B cell (primary cell): ENCODE measurements at regions not wholly inside any gene's neighbourhood (a gene's known extent, or its start where the extent isn't known, plus 50 kb on each side); places are given as distances from the start of the nearest gene placed in this dataset.

Experiments used
- ATAC-seq: fragments of 200-7000 bp; cut with Tn5 transposase; one replicate; pipeline ENCODE4 v1.10.0; 2021; ENCODE audit warnings: low read depth, mild to moderate bottlenecking, moderate number of reproducible peaks, moderate library complexity
- CTCF ChIA-PET: fragments of 350-600 bp; sonication (Branson Sonifier 250); formaldehyde crosslinking; loops from one replicate; lab custom pipeline; 2021; ENCODE audit warnings: antibody characterized with exemption, inconsistent platforms; lab: Charles Lee
- POLR2A ChIA-PET: fragments of 350-600 bp; sonication (Branson Sonifier 250); formaldehyde crosslinking; loops from one replicate; lab custom pipeline; 2021; ENCODE audit warnings: antibody characterized with exemption; lab: Charles Lee
- DNase-seq: peaks from one replicate; pipeline ENCODE4 v3.0.0; 2013
- H2AFZ ChIP-seq: 2 replicates; pipeline ENCODE4 v1.6.1; 2012; ENCODE audit warnings: mild to moderate bottlenecking, low read depth, low read length; ENCODE audit not compliant: insufficient read depth, poor library complexity, severe bottlenecking
- H3K27ac ChIP-seq, 2 donors: 1 replicate in 1 of 2; 2 replicates in 1 of 2; pipeline ENCODE4 v1.5.1; 2012 to 2013; ENCODE audit warnings: low read length in 2 of 2, mild to moderate bottlenecking in 2 of 2, moderate library complexity in 1 of 2
- H3K27me3 ChIP-seq, 4 experiments: fragments of 200-600 bp in 1 of 4; sonication (generic) in 1 of 4; replicated peaks in 1 of 4; 1 replicate in 2 of 4; 2 replicates in 2 of 4; pipeline versions ENCODE4 v1.6.1 to v1.7.0; 2013 to 2016; ENCODE audit warnings: low read length in 3 of 4, mild to moderate bottlenecking in 2 of 4, mixed read lengths in 1 of 4, moderate library complexity in 1 of 4; ENCODE audit not compliant: insufficient read depth in 4 of 4, control insufficient read depth in 3 of 4; ENCODE audit errors: control extremely low read depth in 1 of 4
- H3K36me3 ChIP-seq, 2 experiments: replicated peaks in 1 of 2; 1 replicate in 1 of 2; 2 replicates in 1 of 2; pipeline versions ENCODE4 v1.6.1 to v1.7.1; 2013; ENCODE audit warnings: low read length in 1 of 2; ENCODE audit not compliant: insufficient read depth in 2 of 2, control insufficient read depth in 1 of 2; ENCODE audit errors: control extremely low read depth in 1 of 2, extremely low read depth in 1 of 2
- H3K4me1 ChIP-seq, 2 donors: fragments of 200-600 bp in 1 of 2; sonication (generic) in 1 of 2; 1 replicate in 1 of 2; 2 replicates in 1 of 2; pipeline versions ENCODE4 v1.5.1 to v1.6.1; 2013 to 2017; ENCODE audit warnings: low read length in 2 of 2; ENCODE audit not compliant: control insufficient read depth in 2 of 2, insufficient read depth in 2 of 2
- H3K4me2 ChIP-seq: replicated peaks from 2 replicates; pipeline ENCODE3; 2012; ENCODE audit warnings: mild to moderate bottlenecking, low read depth, low read length; ENCODE audit not compliant: poor library complexity, severe bottlenecking
- H3K4me3 ChIP-seq, 5 experiments: fragments of 200-600 bp in 1 of 5; sonication (generic) in 1 of 5; 1 replicate in 3 of 5; 2 replicates in 2 of 5; pipeline versions ENCODE4 v1.5.1 to v1.7.0; 2011 to 2016; ENCODE audit warnings: low read length in 4 of 5, mild to moderate bottlenecking in 4 of 5, low read depth in 2 of 5, control low read depth in 1 of 5, moderate library complexity in 1 of 5; ENCODE audit not compliant: insufficient read depth in 1 of 5; ENCODE audit errors: control extremely low read depth in 1 of 5, extremely low read depth in 1 of 5
- H3K79me2 ChIP-seq: fragments of 200-600 bp; sonication (generic); one replicate; pipeline ENCODE4 v1.6.0; 2016; ENCODE audit warnings: low read length; ENCODE audit not compliant: control insufficient read depth, insufficient read depth
- H3K9ac ChIP-seq: fragments of 200-600 bp; sonication (generic); 2 replicates; pipeline ENCODE4 v1.6.1; 2017; ENCODE audit warnings: mild to moderate bottlenecking, low read length, moderate library complexity
- H3K9me3 ChIP-seq, 3 donors: one replicate each; pipeline versions ENCODE4 v1.6.1 to v1.7.1; 2013; ENCODE audit warnings: low read length in 2 of 3; ENCODE audit not compliant: control insufficient read depth in 2 of 3, insufficient read depth in 1 of 3; ENCODE audit errors: control extremely low read depth in 1 of 3
- H4K20me1 ChIP-seq: 2 replicates; pipeline ENCODE4 v1.6.0; 2012; ENCODE audit warnings: mild to moderate bottlenecking, low read length; ENCODE audit not compliant: insufficient read depth, control insufficient read depth, poor library complexity, severe bottlenecking
- H3K27ac Mint-ChIP-seq: one replicate; pipeline ENCODE4 v1.8.0; 2021; ENCODE audit warnings: mixed read lengths
- H3K27me3 Mint-ChIP-seq: one replicate; pipeline ENCODE4 v1.8.0; 2021; ENCODE audit warnings: mixed read lengths
- H3K4me1 Mint-ChIP-seq: one replicate; pipeline ENCODE4 v1.8.0; 2021; ENCODE audit warnings: mixed read lengths
- H3K4me3 Mint-ChIP-seq: one replicate; pipeline ENCODE4 v1.8.0; 2021; ENCODE audit warnings: mixed read lengths
- H3K9me3 Mint-ChIP-seq: one replicate; pipeline ENCODE4 v1.8.0; 2022; ENCODE audit warnings: mixed read lengths; ENCODE audit not compliant: insufficient read depth
- EZH2 ChIP-seq: IDR thresholded peaks from 2 replicates; pipeline ENCODE4 v1.6.1; 2012; ENCODE audit warnings: borderline replicate concordance, low read depth, mild to moderate bottlenecking, moderate library complexity, low read length; ENCODE audit not compliant: insufficient read depth, poor library complexity, severe bottlenecking
- WGBS: methylation state at CpG from one replicate; pipeline ENCODE4 v1.1.5; 2013; ENCODE audit warnings: missing lambda C conversion rate; ENCODE audit not compliant: insufficient coverage; 5-methylcytosine and 5-hydroxymethylcytosine counted together
- intact Hi-C: fragments of 100-400 bp; cut with micrococcal nuclease; formaldehyde crosslinking; loops from one replicate; pipeline ENCODE4 v1.10.0; 2022
- TF ChIP-seq, protein P1 (sequence below): fragments of 200-600 bp; IDR thresholded peaks from one replicate; pipeline ENCODE4 v1.8.0; 2022; ENCODE audit warnings: antibody characterized with exemption, mild to moderate bottlenecking

- Mint-ChIP-seq H3K9me3 (no peaks in the 10 kb centered on the region), H3K4me3 (no peak overlapping the region), H3K4me1 (no peaks in the 10 kb centered on the region), H3K27me3 (peaks cover 16% of the 10 kb centered on the region), H3K27ac (no peak overlapping the region)
- Histone ChIP-seq H3K9me3 (no peaks in the 10 kb centered on the region), H3K4me2 (no peak overlapping the region), H3K27me3 (no peaks in the 10 kb centered on the region), H3K9ac (no peak overlapping the region), H4K20me1 (no peaks in the 10 kb centered on the region), H2AFZ (no peak overlapping the region), H3K79me2 (no peaks in the 10 kb centered on the region), H3K4me3 (no peak overlapping the region), H3K36me3 (no peaks in the 10 kb centered on the region), H3K27ac (no peak overlapping the region), H3K4me1 (no peaks in the 10 kb centered on the region)
- ATAC-seq = no peak
- DNase-seq = no peak
- TF ChIP-seq EZH2 = no peak
- TF ChIP-seq, protein P1, sequence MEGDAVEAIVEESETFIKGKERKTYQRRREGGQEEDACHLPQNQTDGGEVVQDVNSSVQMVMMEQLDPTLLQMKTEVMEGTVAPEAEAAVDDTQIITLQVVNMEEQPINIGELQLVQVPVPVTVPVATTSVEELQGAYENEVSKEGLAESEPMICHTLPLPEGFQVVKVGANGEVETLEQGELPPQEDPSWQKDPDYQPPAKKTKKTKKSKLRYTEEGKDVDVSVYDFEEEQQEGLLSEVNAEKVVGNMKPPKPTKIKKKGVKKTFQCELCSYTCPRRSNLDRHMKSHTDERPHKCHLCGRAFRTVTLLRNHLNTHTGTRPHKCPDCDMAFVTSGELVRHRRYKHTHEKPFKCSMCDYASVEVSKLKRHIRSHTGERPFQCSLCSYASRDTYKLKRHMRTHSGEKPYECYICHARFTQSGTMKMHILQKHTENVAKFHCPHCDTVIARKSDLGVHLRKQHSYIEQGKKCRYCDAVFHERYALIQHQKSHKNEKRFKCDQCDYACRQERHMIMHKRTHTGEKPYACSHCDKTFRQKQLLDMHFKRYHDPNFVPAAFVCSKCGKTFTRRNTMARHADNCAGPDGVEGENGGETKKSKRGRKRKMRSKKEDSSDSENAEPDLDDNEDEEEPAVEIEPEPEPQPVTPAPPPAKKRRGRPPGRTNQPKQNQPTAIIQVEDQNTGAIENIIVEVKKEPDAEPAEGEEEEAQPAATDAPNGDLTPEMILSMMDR = no peak
- CTCF ChIA-PET = no interaction called here
- POLR2A ChIA-PET = no interaction called here
- intact Hi-C loops = no loop called here
- 35% methylated on average over 2 of the region's 4 CpGs for WGBS
Observed at GRCh38 chr13:77820431-77821149, 98.0 kb downstream of the EDNRB start.

DNA sequence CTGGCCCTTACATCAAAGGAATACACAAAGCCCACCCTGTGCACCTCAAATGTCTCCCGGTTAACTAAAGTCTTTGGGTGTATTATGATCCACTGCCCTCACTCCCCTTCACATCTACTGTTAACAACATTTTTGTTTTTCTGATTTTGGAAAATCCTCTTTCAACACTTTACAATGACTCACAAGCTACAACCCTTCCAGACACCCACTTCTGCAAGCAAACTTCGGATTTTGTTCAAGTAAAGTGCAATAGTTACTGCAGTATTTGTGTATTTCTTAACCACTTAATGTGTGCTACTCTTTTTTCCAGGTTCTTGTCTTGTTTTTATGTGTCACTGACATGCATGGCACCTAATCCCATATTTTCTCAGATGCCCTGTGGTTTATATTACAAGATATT, 101.1 kb downstream of the EDNRB start:
- WGBS = no CpG with 5 or more reads among the region's 2 CpGs
- Histone ChIP-seq H3K36me3 (no peaks in the 10 kb centered on the region), H3K27me3 (no peaks in the 10 kb centered on the region), H4K20me1 (no peaks in the 10 kb centered on the region), H3K4me1 (no peaks in the 10 kb centered on the region), H3K79me2 (no peaks in the 10 kb centered on the region), H2AFZ (no peak overlapping the region), H3K4me3 (no peak overlapping the region), H3K27ac (no peak overlapping the region), H3K9me3 (no peaks in the 10 kb centered on the region), H3K9ac (no peak overlapping the region), H3K4me2 (no peak overlapping the region)
- ATAC-seq (no peak), DNase-seq (no peak)
- TF ChIP-seq, protein P1 = no peak
- no peak for TF ChIP-seq EZH2
- no peaks in the 10 kb centered on the region for H3K9me3 Mint-ChIP-seq
- H3K4me3 Mint-ChIP-seq = no peak overlapping the region
- ChIA-PET CTCF (no interaction called here), POLR2A (no interaction called here)
- peaks cover 12% of the 10 kb centered on the region for H3K27me3 Mint-ChIP-seq
- H3K27ac Mint-ChIP-seq = no peak overlapping the region
- intact Hi-C loops = no loop called here
- no peaks in the 10 kb centered on the region for H3K4me1 Mint-ChIP-seq
